Fibroblast of lung (primary cell): ENCODE measurements at regions not wholly inside any gene's neighbourhood (a gene's known extent, or its start where the extent isn't known, plus 50 kb on each side); places are given as distances from the start of the nearest gene placed in this dataset.

ENCODE experiments used
- DNase-seq, 2 donors: peaks; one replicate each; pipeline versions ENCODE4 v3.0.0 to v3.0.0-alpha.2; 2010; ENCODE audit warnings: low read depth in 2 of 2
- H2AFZ ChIP-seq: 2 replicates; pipeline ENCODE4 v1.5.1; 2012; ENCODE audit warnings: low read length, control low read depth, inconsistent platforms
- H3K27ac ChIP-seq: 2 replicates; pipeline ENCODE4 v1.5.1; 2011; ENCODE audit warnings: low read length, control low read depth; ENCODE audit not compliant: insufficient read depth
- H3K27me3 ChIP-seq: 2 replicates; pipeline ENCODE4 v1.5.1; 2011; ENCODE audit warnings: mild to moderate bottlenecking, low read length; ENCODE audit not compliant: control insufficient read depth, insufficient read depth
- H3K36me3 ChIP-seq: 2 replicates; pipeline ENCODE4 v1.5.1; 2011; ENCODE audit warnings: low read length; ENCODE audit not compliant: control insufficient read depth, insufficient read depth
- H3K4me1 ChIP-seq: 2 replicates; pipeline ENCODE4 v1.5.1; 2011; ENCODE audit warnings: low read length; ENCODE audit not compliant: control insufficient read depth, insufficient read depth; ENCODE audit errors: extremely low read depth
- H3K4me2 ChIP-seq: 2 replicates; pipeline ENCODE4 v1.5.1; 2011; ENCODE audit warnings: low read length, control low read depth; ENCODE audit not compliant: insufficient read depth; ENCODE audit errors: extremely low read depth
- H3K4me3 ChIP-seq, 4 experiments: fragments of 200-600 bp in 1 of 4; sonication (generic) in 1 of 4; replicated peaks in 1 of 4; 2 replicates each; pipeline ENCODE4 v1.5.1; 2011 to 2016; ENCODE audit warnings: low read length in 4 of 4, low read depth in 3 of 4, mild to moderate bottlenecking in 3 of 4, control low read depth in 2 of 4, inconsistent platforms in 1 of 4, mixed read lengths in 1 of 4; ENCODE audit not compliant: insufficient read depth in 1 of 4; ENCODE audit errors: control extremely low read depth in 1 of 4
- H3K79me2 ChIP-seq: 2 replicates; pipeline ENCODE4 v1.5.1; 2012; ENCODE audit warnings: mild to moderate bottlenecking, low read length, inconsistent platforms; ENCODE audit not compliant: control insufficient read depth, insufficient read depth
- H3K9ac ChIP-seq: 2 replicates; pipeline ENCODE4 v1.5.1; 2011; ENCODE audit warnings: mild to moderate bottlenecking, low read length, control low read depth; ENCODE audit not compliant: insufficient read depth
- H3K9me3 ChIP-seq: 2 replicates; pipeline ENCODE4 v1.5.1; 2012; ENCODE audit warnings: low read depth, low read length; ENCODE audit not compliant: control insufficient read depth, insufficient read depth
- H4K20me1 ChIP-seq: 2 replicates; pipeline ENCODE4 v1.5.1; 2011; ENCODE audit warnings: low read length; ENCODE audit not compliant: control insufficient read depth, insufficient read depth; ENCODE audit errors: extremely low read depth
- EZH2 ChIP-seq: IDR thresholded peaks from 2 replicates; pipeline ENCODE4 v1.5.1; 2012; ENCODE audit warnings: low read length, control low read depth, mild to moderate bottlenecking; ENCODE audit errors: missing control alignments
- TF ChIP-seq, protein P1 (sequence below), 2 donors: IDR thresholded peaks in 1 of 2; conservative IDR thresholded peaks in 1 of 2; 1 replicate in 1 of 2; 2 replicates in 1 of 2; pipeline ENCODE4 v1.5.1; 2011 to 2012; ENCODE audit warnings: low read length in 2 of 2, control low read depth in 1 of 2, inconsistent platforms in 1 of 2, low read depth in 1 of 2, mild to moderate bottlenecking in 1 of 2

DNA sequence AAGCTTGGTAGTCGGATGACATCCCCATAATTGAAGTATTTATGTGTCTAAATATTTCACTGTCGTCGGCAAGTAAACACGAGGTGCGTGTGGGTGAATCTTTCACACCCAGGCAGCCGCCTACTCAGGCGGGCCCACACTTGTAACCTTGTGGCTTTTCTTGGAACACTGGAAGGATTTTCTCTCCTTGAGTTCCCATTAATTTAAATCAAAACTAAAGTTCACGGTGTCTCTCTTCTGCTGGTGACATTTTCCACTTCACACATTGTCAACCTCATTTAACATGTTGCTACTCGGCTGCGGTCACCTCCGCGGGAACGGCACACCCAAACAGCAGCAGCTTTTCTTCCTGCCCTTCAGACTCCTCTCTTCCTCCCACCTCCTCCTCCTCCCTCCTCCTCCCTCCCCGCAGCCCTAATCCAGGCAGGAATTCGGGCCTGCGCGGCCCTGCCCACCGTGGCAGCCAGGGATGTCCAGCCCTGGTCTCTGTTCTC lies 336.6 kb downstream of the QKI start:
- Histone ChIP-seq H3K27ac (no peak overlapping the region), H3K9me3 (no peaks in the 10 kb centered on the region), H3K27me3 (no peaks in the 10 kb centered on the region), H3K4me3 (no peak overlapping the region), H3K79me2 (no peaks in the 10 kb centered on the region), H3K4me1 (no peaks in the 10 kb centered on the region), H3K9ac (no peak overlapping the region), H2AFZ (no peak overlapping the region), H3K36me3 (no peaks in the 10 kb centered on the region), H3K4me2 (no peak overlapping the region), H4K20me1 (no peaks in the 10 kb centered on the region)
- no peak for DNase-seq
- TF ChIP-seq, protein P1, sequence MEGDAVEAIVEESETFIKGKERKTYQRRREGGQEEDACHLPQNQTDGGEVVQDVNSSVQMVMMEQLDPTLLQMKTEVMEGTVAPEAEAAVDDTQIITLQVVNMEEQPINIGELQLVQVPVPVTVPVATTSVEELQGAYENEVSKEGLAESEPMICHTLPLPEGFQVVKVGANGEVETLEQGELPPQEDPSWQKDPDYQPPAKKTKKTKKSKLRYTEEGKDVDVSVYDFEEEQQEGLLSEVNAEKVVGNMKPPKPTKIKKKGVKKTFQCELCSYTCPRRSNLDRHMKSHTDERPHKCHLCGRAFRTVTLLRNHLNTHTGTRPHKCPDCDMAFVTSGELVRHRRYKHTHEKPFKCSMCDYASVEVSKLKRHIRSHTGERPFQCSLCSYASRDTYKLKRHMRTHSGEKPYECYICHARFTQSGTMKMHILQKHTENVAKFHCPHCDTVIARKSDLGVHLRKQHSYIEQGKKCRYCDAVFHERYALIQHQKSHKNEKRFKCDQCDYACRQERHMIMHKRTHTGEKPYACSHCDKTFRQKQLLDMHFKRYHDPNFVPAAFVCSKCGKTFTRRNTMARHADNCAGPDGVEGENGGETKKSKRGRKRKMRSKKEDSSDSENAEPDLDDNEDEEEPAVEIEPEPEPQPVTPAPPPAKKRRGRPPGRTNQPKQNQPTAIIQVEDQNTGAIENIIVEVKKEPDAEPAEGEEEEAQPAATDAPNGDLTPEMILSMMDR (conservative IDR thresholded peaks at IDR 0.05 in 1 of 2, IDR thresholded peaks at IDR 0.05 in 1 of 2; ENCODE audit: low read depth in 1 of 2, low read length in 2 of 2): no peak
- no peak for TF ChIP-seq EZH2

DNA sequence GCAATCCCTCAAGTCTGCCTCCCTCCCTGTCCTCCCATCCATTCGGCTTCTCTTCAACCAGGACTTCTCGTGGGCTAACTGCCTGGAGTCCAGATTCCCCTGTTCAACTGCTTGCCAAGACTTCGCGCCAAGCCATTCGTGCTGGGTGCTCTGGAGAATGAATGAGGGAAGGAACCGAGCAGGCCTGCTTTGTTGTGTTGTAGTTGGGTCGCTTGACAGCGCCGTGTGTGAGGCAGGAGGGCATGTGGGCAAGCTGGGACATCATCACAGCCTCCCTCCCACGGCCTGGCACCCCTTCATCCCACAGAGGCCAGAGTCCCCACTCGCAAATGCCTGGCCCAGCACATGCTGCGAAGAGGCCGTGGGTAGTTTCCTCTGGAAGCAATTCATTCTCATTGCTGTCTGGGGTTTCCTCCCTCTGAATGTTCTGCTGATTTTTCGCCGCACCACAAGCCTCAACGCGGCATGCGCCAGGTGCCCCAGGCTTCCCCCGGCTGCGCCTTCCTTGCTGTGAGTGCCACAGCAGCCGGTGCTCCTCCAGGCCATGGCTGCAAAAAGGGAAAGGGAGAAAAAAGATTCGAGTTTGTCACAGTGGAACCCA lies 336.0 kb downstream of the QKI start:
- no peaks in the 10 kb centered on the region for H3K27me3 ChIP-seq
- TF ChIP-seq, protein P1 (conservative IDR thresholded peaks at IDR 0.05 in 1 of 2, IDR thresholded peaks at IDR 0.05 in 1 of 2; ENCODE audit: low read depth in 1 of 2, low read length in 2 of 2): no peak
- TF ChIP-seq EZH2: no peak
- H3K27ac ChIP-seq: no peak overlapping the region
- H3K4me2 ChIP-seq: no peak overlapping the region
- no peak overlapping the region for H3K4me3 ChIP-seq
- H3K9ac ChIP-seq: no peak overlapping the region
- H3K4me1 ChIP-seq: no peaks in the 10 kb centered on the region
- DNase-seq: no peak
- H3K79me2 ChIP-seq: no peaks in the 10 kb centered on the region
- H4K20me1 ChIP-seq: no peaks in the 10 kb centered on the region
- H2AFZ ChIP-seq: no peak overlapping the region
- no peaks in the 10 kb centered on the region for H3K9me3 ChIP-seq
- no peaks in the 10 kb centered on the region for H3K36me3 ChIP-seq

DNA sequence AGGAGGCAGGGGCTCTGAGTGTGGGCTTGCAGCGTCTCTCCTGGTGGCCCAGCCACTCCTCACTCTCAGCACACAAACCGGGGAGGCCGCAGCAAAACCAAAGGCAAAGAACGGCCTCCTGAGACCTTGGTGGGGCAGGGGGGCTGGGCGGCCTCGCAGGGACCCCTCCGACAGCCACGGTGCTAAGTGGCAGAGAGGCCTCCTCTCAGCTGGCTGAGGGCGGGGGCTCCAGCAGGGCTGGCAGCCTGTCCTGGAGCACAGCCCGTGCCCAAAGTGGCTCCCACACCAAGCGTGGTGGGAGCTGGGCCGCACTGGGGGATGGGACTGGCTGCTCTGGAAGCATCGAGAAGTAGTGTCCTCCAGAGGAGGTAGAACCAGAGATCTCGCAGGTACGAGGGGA lies 334.4 kb downstream of the QKI start:
- no peaks in the 10 kb centered on the region for H3K4me1 ChIP-seq
- no peak for DNase-seq
- H3K36me3 ChIP-seq: no peaks in the 10 kb centered on the region
- no peak overlapping the region for H3K9ac ChIP-seq
- no peak for TF ChIP-seq EZH2
- TF ChIP-seq, protein P1 (conservative IDR thresholded peaks at IDR 0.05 in 1 of 2, IDR thresholded peaks at IDR 0.05 in 1 of 2; ENCODE audit: low read depth in 1 of 2, low read length in 2 of 2): no peak
- no peak overlapping the region for H3K4me3 ChIP-seq
- no peaks in the 10 kb centered on the region for H3K79me2 ChIP-seq
- no peak overlapping the region for H2AFZ ChIP-seq
- H3K27me3 ChIP-seq: no peaks in the 10 kb centered on the region
- H4K20me1 ChIP-seq: no peaks in the 10 kb centered on the region
- H3K4me2 ChIP-seq: no peak overlapping the region
- H3K27ac ChIP-seq: no peak overlapping the region
- H3K9me3 ChIP-seq: no peaks in the 10 kb centered on the region
